ENCODE measurements at regions not wholly inside any gene's neighbourhood (a gene's known extent, or its start where the extent isn't known, plus 50 kb on each side); places are given as distances from the start of the nearest gene placed in this dataset.

DNA sequence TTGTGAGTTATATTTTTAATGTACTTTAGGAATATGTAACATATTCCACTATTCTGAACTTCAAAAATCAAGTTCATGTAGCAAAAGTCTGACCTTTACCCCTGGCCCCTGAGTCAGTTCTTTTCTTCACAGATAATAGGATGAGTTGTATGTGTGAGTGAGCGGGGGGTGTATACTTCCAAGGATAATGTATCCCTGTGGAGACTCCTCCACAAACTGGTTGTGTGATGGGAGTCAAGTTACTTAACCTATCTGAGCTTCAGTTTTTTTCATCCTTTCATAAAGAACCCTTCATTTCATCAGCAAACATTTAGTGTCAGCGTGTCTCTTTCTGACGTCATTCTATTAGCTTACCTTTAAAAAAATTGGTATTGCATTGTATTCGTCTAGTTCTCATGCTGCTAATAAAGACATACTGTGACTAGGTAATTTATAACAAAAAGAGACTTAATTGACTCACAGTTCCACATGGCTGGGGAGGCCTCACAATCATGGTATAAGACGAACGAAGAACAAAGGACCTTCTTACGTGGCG lies 288.1 kb upstream of the GPC6 start:
- TF ChIP-seq CTCF (IDR thresholded peaks at IDR 0.05; ENCODE audit: insufficient read depth, low read length, poor library complexity, severe bottlenecking), result no peak
- Histone ChIP-seq H3K27me3 (ENCODE audit: control insufficient read depth, insufficient read depth, low read length) (no peaks in the 10 kb centered on the region), H3K36me3 (ENCODE audit: control insufficient read depth, insufficient read depth, low read length) (no peaks in the 10 kb centered on the region), H3K4me3 (ENCODE audit: low read depth, low read length) (no peak overlapping the region)
- DNase-seq (ENCODE audit: low read depth), result no peak

DNA sequence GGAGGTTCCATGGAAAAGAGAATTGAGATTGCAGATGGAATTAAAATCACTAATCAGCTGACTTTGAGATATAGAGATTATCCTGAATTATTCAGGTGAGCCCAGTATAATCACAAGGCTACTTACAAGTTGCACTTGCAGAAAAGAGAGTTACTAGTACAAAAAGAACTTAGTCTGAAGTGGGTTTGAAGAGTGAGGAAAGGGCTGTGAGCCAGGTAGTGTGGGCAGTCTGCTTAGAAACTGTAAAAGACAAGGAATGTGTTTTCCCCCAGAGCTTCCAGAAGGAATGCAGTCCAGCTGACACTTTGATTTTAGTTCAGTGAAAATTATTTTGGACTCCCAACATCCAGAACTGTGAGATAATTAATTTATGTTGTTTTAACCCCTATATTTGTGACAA lies 285.4 kb upstream of the GPC6 start:
- Histone ChIP-seq H3K36me3 (ENCODE audit: control insufficient read depth, insufficient read depth, low read length) (no peaks in the 10 kb centered on the region), H3K27me3 (ENCODE audit: control insufficient read depth, insufficient read depth, low read length) (no peaks in the 10 kb centered on the region), H3K4me3 (ENCODE audit: low read depth, low read length) (no peak overlapping the region)
- no peak for TF ChIP-seq CTCF (IDR thresholded peaks at IDR 0.05; ENCODE audit: insufficient read depth, low read length, poor library complexity, severe bottlenecking)
- DNase-seq (ENCODE audit: low read depth), result no peak

GRCh38 chr13:92947770-92948434 lies 278.7 kb upstream of the GPC6 start:
- H3K27me3 ChIP-seq (ENCODE audit: control insufficient read depth, insufficient read depth, low read length), result no peaks in the 10 kb centered on the region

GRCh38 chr13:92950771-92951170 lies 275.8 kb upstream of the GPC6 start:
- no peak for DNase-seq (ENCODE audit: low read depth)
- H3K36me3 ChIP-seq (ENCODE audit: control insufficient read depth, insufficient read depth, low read length), result no peaks in the 10 kb centered on the region
- H3K4me3 ChIP-seq (ENCODE audit: low read depth, low read length), result no peak overlapping the region
- TF ChIP-seq CTCF (IDR thresholded peaks at IDR 0.05; ENCODE audit: insufficient read depth, low read length, poor library complexity, severe bottlenecking), result no peak
- H3K27me3 ChIP-seq (ENCODE audit: control insufficient read depth, insufficient read depth, low read length), result no peaks in the 10 kb centered on the region

More at GRCh38 chr13:92947770-92948434, 278.7 kb upstream of the GPC6 start:
- TF ChIP-seq CTCF (IDR thresholded peaks at IDR 0.05; ENCODE audit: insufficient read depth, low read length, poor library complexity, severe bottlenecking), result no peak
- no peak overlapping the region for H3K4me3 ChIP-seq (ENCODE audit: low read depth, low read length)
- no peaks in the 10 kb centered on the region for H3K36me3 ChIP-seq (ENCODE audit: control insufficient read depth, insufficient read depth, low read length)
- no peak for DNase-seq (ENCODE audit: low read depth)

GRCh38 chr13:92951273-92951890 lies 275.2 kb upstream of the GPC6 start:
- Histone ChIP-seq H3K27me3 (ENCODE audit: control insufficient read depth, insufficient read depth, low read length) (no peaks in the 10 kb centered on the region), H3K4me3 (ENCODE audit: low read depth, low read length) (no peak overlapping the region), H3K36me3 (ENCODE audit: control insufficient read depth, insufficient read depth, low read length) (no peaks in the 10 kb centered on the region)
- TF ChIP-seq CTCF (IDR thresholded peaks at IDR 0.05; ENCODE audit: insufficient read depth, low read length, poor library complexity, severe bottlenecking), result no peak
- no peak for DNase-seq (ENCODE audit: low read depth)

All from kidney epithelial cell (primary cell).